ENCODE measurements at regions not wholly inside any gene's neighbourhood (a gene's known extent, or its start where the extent isn't known, plus 50 kb on each side); places are given as distances from the start of the nearest gene placed in this dataset.

DNA sequence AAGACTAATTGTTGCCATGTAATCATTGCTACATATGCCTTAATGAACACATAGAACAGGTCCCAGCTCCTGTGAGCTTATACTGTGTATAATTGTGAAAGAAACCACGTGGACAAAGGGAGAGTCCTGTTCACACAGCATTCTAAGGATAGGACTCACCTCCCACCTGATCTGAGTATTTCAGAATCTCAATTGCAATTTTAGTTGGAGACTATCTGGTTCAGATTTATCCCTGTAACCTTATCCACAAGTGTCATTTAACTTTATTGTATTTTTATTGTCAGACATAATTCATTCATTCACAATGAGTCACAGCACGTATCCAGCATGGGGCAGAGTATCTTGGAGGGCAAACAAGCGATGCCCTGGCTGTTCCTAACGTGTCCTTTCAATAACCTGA is 448.3 kb downstream of the NTRK2 start:
- no peak overlapping the region for H3K4me3 ChIP-seq (ENCODE audit: low read length)
- TF ChIP-seq, protein P1, sequence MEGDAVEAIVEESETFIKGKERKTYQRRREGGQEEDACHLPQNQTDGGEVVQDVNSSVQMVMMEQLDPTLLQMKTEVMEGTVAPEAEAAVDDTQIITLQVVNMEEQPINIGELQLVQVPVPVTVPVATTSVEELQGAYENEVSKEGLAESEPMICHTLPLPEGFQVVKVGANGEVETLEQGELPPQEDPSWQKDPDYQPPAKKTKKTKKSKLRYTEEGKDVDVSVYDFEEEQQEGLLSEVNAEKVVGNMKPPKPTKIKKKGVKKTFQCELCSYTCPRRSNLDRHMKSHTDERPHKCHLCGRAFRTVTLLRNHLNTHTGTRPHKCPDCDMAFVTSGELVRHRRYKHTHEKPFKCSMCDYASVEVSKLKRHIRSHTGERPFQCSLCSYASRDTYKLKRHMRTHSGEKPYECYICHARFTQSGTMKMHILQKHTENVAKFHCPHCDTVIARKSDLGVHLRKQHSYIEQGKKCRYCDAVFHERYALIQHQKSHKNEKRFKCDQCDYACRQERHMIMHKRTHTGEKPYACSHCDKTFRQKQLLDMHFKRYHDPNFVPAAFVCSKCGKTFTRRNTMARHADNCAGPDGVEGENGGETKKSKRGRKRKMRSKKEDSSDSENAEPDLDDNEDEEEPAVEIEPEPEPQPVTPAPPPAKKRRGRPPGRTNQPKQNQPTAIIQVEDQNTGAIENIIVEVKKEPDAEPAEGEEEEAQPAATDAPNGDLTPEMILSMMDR (IDR thresholded peaks at IDR 0.05; ENCODE audit: insufficient read depth, low read depth, low read length, missing control alignments) = no peak
- DNase-seq (ENCODE audit: low read depth) = peak; percentile 88

DNA sequence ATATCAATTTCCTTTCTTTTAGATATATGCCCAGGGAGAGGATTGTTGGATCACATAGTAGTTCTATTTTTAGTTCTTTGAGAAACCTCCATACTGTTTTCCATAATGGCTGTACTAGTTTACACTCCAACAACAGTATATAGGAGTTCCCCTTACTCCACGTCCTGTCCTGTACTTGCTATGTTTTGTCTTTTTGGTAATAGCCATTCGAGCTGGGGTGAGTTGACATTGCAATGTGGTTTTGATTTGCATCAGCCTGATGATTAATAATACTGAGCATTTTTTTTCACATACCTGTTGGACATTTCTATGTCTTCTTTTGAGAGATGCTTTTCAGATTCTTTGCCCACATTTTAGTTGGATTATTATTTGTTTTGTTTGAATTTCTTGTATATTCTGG is 445.9 kb downstream of the NTRK2 start:
- no peak overlapping the region for H3K4me3 ChIP-seq (ENCODE audit: low read length)
- DNase-seq (ENCODE audit: low read depth) = peak; percentile 77
- TF ChIP-seq, protein P1 (IDR thresholded peaks at IDR 0.05; ENCODE audit: insufficient read depth, low read depth, low read length, missing control alignments) = no peak

DNA sequence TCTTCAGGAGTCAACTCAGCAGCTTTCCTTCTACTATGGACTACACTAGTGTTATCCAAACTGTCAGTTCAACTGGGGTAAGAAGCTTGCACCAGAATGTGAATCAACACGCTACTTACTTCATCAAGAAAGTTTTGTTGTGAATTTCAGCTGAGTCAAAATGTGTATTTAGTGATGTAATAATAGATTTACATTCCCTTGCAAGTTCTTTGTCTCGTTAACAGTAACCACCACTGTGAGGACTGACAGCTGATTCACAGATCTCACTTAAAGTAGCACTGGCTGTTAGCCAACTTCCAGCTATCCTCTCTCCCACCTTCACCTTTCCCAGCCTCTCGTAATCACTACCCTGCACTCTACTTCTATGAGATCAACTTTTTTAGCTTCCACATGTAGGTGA is 445.3 kb downstream of the NTRK2 start:
- peak; percentile 95 for DNase-seq (ENCODE audit: low read depth)
- no peak overlapping the region for H3K4me3 ChIP-seq (ENCODE audit: low read length)
- TF ChIP-seq, protein P1 (IDR thresholded peaks at IDR 0.05; ENCODE audit: insufficient read depth, low read depth, low read length, missing control alignments) = no peak

DNA sequence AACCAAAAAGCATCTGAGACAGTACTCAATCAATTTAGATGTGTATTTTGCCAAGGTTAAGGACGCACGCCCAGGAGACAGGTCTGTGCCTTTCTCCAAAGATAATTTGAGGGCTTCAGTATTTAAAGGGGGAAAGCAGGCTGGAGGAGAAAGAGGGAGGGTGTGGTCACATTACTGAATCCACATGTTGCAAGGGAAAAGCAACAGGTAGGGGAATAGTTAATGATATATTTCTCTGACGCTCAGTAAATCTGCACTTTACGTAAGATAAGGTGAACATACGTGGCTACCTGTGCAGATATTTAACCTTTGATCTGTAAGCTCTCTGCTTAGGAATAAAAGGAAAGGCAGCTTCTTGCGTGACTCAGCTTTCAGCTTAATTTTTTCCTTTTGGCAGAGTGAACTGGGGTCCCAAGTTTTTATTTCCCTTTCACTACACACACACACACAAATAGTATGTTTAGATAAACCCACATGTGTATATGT is 443.4 kb downstream of the NTRK2 start:
- no peak overlapping the region for H3K4me3 ChIP-seq (ENCODE audit: low read length)
- TF ChIP-seq, protein P1 (IDR thresholded peaks at IDR 0.05; ENCODE audit: insufficient read depth, low read depth, low read length, missing control alignments) = no peak
- DNase-seq (ENCODE audit: low read depth) = no peak

DNA sequence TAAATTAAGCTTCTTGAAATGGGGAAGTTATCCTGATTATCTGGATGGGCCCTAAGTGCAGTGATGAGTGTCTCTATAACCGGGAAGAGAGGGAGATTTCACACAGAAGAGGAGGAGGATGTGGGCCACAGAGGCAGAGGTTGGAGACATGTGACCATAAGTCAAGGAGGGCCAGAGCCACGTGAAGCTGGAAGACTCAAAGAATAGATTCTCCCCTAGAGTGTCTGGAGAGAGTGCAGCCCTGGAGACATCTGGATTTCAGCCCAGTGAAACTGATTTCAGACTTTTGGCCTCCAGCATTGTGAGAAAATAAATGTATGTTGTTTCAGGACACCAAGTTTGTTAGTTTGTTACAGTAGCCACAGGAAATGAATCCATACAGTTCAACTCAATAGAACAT is 442.9 kb downstream of the NTRK2 start:
- TF ChIP-seq, protein P1 (IDR thresholded peaks at IDR 0.05; ENCODE audit: insufficient read depth, low read depth, low read length, missing control alignments) = no peak
- no peak overlapping the region for H3K4me3 ChIP-seq (ENCODE audit: low read length)

DNA sequence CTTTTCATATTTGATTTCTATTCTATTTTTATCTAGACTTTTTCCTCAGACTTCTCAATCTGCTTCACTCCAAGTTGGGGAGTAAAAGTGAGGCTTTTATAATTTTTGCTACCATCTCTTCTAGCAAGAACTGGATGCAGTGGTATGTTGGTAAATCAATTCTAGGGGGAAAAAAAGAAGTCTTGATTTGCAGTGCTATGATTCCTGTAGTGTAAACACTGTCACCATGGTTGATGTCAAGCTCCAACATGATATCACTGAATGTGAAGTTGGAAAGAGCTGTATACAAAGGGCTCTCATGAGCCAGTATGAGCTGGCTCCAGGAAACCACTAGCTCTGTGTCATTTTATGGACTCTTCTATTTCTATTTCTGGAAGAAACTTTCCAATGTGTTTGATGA is 439.2 kb downstream of the NTRK2 start:
- peak; percentile 56 for DNase-seq (ENCODE audit: low read depth)
- TF ChIP-seq, protein P1 (IDR thresholded peaks at IDR 0.05; ENCODE audit: insufficient read depth, low read depth, low read length, missing control alignments) = no peak
- no peak overlapping the region for H3K4me3 ChIP-seq (ENCODE audit: low read length)

More for the DNA sequence above, 442.9 kb downstream of the NTRK2 start:
- no peak for DNase-seq (ENCODE audit: low read depth)

DNA sequence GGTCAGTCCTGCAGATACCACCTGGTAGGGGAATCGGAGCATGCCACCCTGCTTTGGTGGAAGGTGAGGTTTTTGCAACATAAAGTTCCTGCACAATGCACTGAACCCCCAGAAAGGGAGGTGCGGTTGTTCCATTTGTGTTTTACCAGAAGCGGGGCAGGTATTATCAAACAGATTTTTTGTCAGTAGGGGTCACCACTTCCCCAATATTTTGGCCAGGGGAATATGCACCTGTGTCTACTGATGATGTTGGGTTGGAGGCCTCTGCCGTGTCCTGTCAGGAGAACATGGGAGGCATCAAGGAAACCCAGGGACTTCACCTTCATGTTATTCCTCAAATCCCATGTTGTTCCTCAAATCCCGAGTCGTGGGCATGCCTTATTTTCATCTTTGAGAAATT is 438.7 kb downstream of the NTRK2 start:
- TF ChIP-seq, protein P1 (IDR thresholded peaks at IDR 0.05; ENCODE audit: insufficient read depth, low read depth, low read length, missing control alignments) = no peak
- no peak for DNase-seq (ENCODE audit: low read depth)
- no peak overlapping the region for H3K4me3 ChIP-seq (ENCODE audit: low read length)

Measured in epithelial cell of esophagus (primary cell).